Ascending aorta (tissue), 2 donors: ENCODE measurements at regions not wholly inside any gene's neighbourhood (a gene's known extent, or its start where the extent isn't known, plus 50 kb on each side); places are given as distances from the start of the nearest gene placed in this dataset.

Experiments used
- DNase-seq, 2 donors: peaks; one replicate each; pipeline ENCODE4 v3.0.0-alpha.2; 2019; ENCODE audit warnings: low spot score in 2 of 2
- H3K27ac ChIP-seq, 2 donors: fragments of 200-600 bp; sonication (generic); one replicate each; pipeline ENCODE4 v1.5.1; 2016 to 2017; ENCODE audit warnings: mild to moderate bottlenecking in 1 of 2
- H3K27me3 ChIP-seq: fragments of 200-600 bp; sonication (generic); one replicate; pipeline ENCODE4 v1.5.1; 2017
- H3K36me3 ChIP-seq, 2 donors: fragments of 200-600 bp; sonication (generic); one replicate each; pipeline ENCODE4 v1.5.1; 2016
- H3K4me1 ChIP-seq, 2 donors: fragments of 200-600 bp; sonication (generic); one replicate each; pipeline ENCODE4 v1.5.1; 2016 to 2017; ENCODE audit warnings: mild to moderate bottlenecking in 1 of 2
- H3K4me3 ChIP-seq, 2 donors: fragments of 200-600 bp; sonication (generic); one replicate each; pipeline ENCODE4 v1.5.1; 2016 to 2017; ENCODE audit warnings: mild to moderate bottlenecking in 1 of 2
- H3K9me3 ChIP-seq, 2 donors: fragments of 200-600 bp; sonication (generic); one replicate each; pipeline ENCODE4 v1.5.1; 2016
- CTCF ChIP-seq, 3 experiments: fragments of 200-600 bp in 2 of 3; fragments of 450-650 bp in 1 of 3; sonication (generic) in 2 of 3; IDR thresholded peaks; one replicate each; pipeline ENCODE4 v1.5.1; 2016 to 2019; ENCODE audit warnings: antibody characterized with exemption in 3 of 3, mild to moderate bottlenecking in 1 of 3, moderate library complexity in 1 of 3
- intact Hi-C: fragments of 100-400 bp; cut with DNase I; formaldehyde crosslinking; loops from one replicate; pipeline ENCODE4 v1.15.1; 2023

GRCh38 chr6:140245296-140246040 is 871.0 kb upstream of the CITED2 start:
- DNase-seq, result no peak
- Histone ChIP-seq H3K27ac (no peak overlapping the region), H3K4me3 (no peak overlapping the region), H3K4me1 (no peaks in the 10 kb centered on the region), H3K9me3 (peaks cover 0 to 5% of the 10 kb centered on the region in 2 donors), H3K36me3 (no peaks in the 10 kb centered on the region), H3K27me3 (no peaks in the 10 kb centered on the region)
- intact Hi-C loops, result no loop called here
- TF ChIP-seq CTCF (IDR thresholded peaks at IDR 0.05), result no peak

GRCh38 chr6:140237251-140237650 is 862.8 kb upstream of the CITED2 start:
- H3K4me1 ChIP-seq, result no peaks in the 10 kb centered on the region
- no peak overlapping the region for H3K27ac ChIP-seq
- no peaks in the 10 kb centered on the region for H3K27me3 ChIP-seq
- intact Hi-C loops, result no loop called here
- no peak overlapping the region for H3K4me3 ChIP-seq
- no peaks in the 10 kb centered on the region for H3K36me3 ChIP-seq
- DNase-seq, result no peak
- peaks cover 0 to 5% of the 10 kb centered on the region in 2 donors for H3K9me3 ChIP-seq
- TF ChIP-seq CTCF (IDR thresholded peaks at IDR 0.05), result no peak

- no peak overlapping the region for H3K27ac ChIP-seq
- H3K36me3 ChIP-seq, result no peaks in the 10 kb centered on the region
- intact Hi-C loops, result no loop called here
- TF ChIP-seq CTCF (IDR thresholded peaks at IDR 0.05), result no peak
- no peaks in the 10 kb centered on the region for H3K4me1 ChIP-seq
- H3K4me3 ChIP-seq, result no peak overlapping the region
- DNase-seq, result no peak
- no peaks in the 10 kb centered on the region for H3K27me3 ChIP-seq
- H3K9me3 ChIP-seq, result peaks cover 0 to 5% of the 10 kb centered on the region in 2 donors
These were observed 862.3 kb upstream of the CITED2 start for GRCh38 chr6:140236732-140237131.

- H3K9me3 ChIP-seq, result peaks cover 0 to 5% of the 10 kb centered on the region in 2 donors
- H3K4me3 ChIP-seq, result no peak overlapping the region
- H3K27ac ChIP-seq, result no peak overlapping the region
- H3K4me1 ChIP-seq, result no peaks in the 10 kb centered on the region
- no peaks in the 10 kb centered on the region for H3K27me3 ChIP-seq
- H3K36me3 ChIP-seq, result no peaks in the 10 kb centered on the region
- DNase-seq, result no peak
- TF ChIP-seq CTCF (IDR thresholded peaks at IDR 0.05), result no peak
- intact Hi-C loops, result no loop called here
These were observed 855.8 kb upstream of the CITED2 start for GRCh38 chr6:140230282-140230681.

- intact Hi-C loops, result no loop called here
- Histone ChIP-seq H3K4me3 (no peak overlapping the region), H3K27me3 (no peaks in the 10 kb centered on the region), H3K27ac (no peak overlapping the region), H3K36me3 (no peaks in the 10 kb centered on the region), H3K4me1 (no peaks in the 10 kb centered on the region), H3K9me3 (no peaks in the 10 kb centered on the region)
- DNase-seq, result no peak
- TF ChIP-seq CTCF (IDR thresholded peaks at IDR 0.05), result no peak
These were observed 854.0 kb upstream of the CITED2 start for GRCh38 chr6:140228491-140228890.
